ENCODE measurements at regions not wholly inside any gene's neighbourhood (a gene's known extent, or its start where the extent isn't known, plus 50 kb on each side); places are given as distances from the start of the nearest gene placed in this dataset.
A peak's percentile ranks its signal among the peaks of the same experiment; 100 is the strongest.

DNA sequence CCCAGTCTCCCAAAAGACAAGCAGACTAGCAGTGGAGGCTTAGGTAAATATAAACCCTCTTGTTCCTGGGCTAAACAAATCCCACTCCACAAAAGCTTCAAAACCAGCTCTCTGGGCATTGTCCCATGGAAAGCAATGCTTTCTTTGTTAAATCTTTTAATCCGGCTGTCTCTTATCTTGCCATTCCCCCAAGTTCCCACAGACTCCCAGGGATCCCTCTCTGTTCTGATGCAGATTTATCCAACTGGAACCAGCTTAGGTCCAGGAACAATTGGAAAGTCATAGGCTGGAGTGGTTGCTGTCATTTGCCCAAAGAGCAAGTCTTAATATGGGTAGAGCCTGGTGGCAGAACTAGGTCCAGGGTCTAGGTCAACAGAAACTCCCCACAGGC, 110.1 kb upstream of the ATP1A1 start:
- no peak for DNase-seq (ENCODE audit: low read depth)

DNA sequence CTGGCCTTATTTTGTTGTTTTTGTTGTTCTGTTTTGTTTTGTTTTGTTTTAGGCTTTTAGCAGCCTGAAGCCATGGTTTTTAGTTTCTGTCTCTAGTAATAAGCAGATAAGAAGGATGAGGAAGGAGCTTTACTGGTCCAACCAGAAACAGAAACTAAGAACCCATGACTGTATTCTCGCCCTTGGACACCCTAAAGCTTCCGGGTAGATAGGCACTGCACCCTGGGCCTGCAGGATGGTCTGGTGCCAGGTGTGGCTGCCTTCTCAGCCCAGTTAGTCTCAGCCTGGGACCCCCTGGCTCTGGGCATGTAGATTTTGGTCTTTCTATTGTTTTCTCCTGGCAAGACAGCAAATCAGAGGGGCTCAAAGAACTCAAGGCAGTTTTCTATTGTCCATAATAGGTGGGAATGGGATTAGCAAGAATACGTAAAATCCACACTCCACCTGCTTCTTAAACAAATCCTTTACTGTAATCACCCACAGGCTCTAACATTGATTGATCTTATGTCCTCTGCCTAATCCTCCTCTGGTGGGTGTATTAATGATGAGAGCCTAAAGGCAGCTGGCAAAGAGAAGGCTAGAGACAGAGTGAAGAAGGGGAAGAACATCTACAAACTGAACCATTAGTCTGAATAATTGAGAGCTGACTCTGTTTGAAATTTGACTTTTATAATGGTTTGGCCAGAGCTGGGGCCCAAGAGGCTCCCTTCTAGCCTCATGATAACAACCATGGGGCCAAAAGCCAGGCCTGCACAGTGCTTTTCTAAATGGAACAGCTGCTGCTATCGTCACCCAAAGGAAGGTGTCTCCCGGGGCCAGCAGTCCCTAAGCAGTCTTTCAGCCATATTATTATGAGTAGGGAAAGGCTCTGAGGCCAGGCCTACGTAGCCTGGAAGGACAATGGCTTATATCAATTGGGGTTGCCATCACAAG, 106.8 kb upstream of the ATP1A1 start:
- no peak for DNase-seq (ENCODE audit: low read depth)

DNA sequence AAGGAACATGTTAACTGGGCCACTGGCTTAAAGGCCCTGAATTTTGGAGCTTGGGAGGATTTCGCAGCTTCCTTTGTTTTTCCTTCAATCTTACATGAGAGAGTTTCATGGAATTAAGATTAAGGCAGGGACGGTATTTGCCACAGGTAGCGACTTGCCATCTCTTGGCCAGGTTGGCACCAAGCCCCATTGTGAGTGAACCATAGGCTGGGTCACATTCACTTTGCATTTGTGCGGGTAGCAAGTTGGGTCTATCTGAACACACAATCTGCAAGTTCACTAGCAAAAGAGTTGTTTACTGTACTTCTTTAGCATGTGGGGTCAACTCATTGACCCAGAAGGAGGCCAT, 106.2 kb upstream of the ATP1A1 start:
- DNase-seq (ENCODE audit: low read depth): no peak

DNA sequence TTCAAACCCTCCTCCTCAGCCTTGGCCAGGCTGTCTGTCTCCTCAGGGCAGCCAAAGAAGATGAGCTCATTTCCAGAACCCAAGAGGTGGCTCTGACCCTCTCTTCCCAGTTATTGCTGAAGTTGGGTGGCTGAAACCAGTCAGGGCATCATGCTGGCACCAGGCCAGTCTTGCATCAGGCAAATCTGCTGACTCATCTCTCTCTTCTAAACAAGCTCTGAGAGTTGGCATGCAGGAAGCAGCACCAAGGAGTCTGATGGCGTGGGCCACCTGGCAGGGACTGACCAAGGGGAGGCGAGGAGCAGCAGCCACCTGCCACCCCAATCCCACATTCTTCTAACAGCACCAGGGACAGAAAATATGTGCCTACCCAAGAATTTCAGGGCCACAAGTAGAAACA, 104.8 kb upstream of the ATP1A1 start:
- peak; percentile 43 for DNase-seq (ENCODE audit: low read depth)

DNA sequence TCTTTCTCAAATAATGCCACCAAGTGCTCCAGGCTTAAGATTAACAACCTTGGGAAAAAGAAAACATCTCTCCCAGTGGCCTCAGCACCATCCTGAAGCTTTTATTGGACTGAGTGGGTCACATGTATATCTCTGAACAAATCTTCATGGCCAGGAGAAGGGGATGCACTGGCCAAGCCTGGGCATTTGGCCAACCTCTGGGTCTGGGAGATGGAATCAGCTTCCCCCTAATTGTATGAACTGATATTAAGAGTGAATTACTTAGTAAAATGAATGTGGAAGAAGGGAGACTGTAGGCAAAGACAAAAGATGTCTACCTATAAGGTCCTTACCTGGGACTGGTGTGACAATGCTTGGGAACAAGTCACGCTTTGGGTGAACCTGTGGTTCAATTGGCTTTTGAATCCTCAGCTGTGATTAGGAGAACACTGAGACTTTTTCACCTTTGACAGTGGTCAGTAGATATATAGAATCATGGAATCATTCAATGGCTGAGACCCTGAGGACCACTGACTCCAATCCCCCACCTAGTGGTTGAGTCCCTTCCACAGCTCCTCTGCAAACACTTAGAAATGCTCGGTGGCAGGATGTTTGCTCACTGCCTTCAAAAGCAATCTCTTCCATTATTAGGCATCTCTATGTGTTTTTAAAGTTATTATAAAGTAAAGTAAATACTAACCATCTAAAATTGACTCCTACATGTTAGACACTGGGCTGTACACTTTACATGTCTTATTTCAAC, 102.6 kb upstream of the ATP1A1 start:
- no peak for DNase-seq (ENCODE audit: low read depth)

DNA sequence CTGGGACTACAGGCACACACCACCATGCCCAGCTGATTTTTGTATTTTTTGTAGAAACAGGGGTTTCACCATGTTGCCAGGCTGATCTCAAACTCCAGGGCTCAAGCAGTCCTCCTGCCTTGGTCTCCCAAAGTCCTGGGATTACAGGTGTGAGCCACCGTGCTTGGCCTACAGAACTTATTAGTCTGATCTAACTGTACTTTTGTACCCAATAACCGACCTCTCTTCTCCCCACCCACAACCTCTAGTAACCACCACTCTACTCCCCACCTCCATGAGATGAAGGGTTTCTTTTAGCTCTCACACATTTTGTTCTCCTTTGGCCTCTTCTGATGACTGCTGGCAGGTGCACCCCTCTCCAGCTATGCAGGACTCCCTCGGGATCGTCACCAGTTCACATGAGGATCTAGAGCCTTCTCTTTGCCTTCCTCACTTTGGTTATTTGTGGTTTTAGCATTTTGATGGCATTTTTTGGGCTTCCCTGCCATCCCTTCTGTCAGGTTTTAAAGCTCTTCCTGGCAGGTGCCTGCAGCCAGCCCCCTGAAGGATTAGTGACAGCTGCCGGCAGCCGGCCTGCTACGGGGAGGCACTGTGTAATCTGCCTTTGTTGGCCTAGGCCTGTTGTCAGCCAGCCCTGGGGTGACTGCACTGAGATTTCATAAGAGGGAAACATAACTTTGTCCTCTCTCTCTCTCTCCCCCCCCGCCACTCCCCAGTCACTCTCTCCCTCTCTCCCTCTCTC, 99.8 kb upstream of the ATP1A1 start:
- DNase-seq (ENCODE audit: low read depth): no peak

DNA sequence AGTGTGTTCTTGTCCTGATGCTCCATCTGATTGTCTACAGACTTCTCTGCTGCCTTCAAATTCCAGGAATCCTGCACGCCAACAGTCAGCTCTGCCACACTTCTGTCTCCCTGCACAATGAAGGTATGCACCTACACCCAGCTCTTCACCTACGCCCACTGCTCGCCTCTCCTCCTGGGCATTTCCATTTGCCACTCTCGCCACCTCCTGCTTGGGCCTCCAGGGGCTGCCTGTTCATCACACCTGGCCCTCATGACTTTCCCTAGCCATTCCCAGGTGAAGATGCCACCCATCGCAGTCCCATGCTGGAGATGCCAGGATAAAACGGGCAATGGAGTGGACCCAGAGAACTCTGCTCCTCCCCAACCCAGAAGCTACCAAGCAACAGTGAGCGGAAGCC, 96.5 kb upstream of the ATP1A1 start:
- no peak for DNase-seq (ENCODE audit: low read depth)

DNA sequence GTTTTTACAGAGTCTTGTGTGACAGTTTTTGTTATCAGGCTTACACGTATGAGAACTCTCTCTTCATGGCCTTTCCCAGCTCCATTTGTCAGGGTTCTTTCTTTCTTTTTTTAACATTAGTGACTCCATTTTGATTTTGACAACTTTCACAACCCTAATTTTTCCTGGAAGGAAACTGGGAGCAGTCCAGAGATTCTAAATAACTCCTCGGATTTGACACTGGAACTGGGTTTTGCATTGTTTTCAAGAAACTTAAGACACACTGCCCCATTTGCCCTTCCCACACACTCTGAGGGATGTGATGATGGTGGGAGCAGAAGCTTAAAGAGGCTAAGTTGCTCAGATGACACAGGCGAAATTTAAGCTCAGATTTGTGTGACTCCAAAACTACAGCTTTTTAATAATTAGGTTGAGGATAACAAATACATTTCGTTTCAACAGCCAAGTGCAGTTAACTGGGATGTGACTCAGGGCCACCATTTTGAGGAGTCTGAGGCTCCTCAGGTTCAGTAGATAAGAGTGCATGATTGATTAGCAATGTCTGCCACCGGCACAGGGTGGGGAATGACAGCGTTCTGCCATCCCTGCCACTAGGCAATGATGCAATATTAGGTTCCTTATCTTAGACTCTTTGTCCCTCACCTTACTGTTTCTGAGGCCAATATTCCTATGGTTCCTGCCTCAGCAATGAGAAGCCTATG, 95.1 kb upstream of the ATP1A1 start:
- no peak for DNase-seq (ENCODE audit: low read depth)

DNA sequence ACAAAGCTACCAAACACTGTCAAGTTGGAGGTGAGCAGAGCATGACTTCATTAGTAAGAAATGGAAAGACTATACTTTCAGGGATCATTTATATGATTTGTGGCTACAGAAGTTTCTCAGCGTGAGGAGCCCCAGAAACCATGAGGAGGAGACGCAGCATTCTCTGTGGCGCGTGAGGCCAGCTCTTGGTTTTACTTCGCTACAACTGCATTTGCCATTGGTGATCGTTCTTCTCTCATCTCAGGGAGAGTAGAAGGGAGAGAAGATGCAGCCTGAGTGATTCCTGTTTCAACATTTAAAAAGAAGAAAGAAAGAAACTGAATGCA, 94.5 kb upstream of the ATP1A1 start:
- no peak for DNase-seq (ENCODE audit: low read depth)

DNA sequence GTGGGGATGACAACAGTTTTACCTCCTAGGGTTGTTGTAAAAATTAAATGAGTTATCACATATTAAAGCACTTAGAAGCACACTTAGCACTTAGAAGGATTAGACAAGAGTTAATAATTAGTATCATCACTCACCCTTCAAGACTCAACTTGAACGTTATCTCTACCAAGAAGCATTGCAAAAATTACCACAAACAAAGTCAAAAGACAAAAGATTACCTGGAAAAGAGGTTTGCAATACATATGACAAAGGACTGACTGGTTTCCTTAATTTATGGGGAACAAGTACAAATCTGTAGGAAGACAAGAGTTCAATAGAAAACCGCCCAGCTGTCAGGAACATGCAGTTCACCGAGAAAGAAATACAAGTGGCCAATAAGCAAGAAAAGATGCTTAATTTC, 93.3 kb upstream of the ATP1A1 start:
- DNase-seq (ENCODE audit: low read depth): no peak

DNA sequence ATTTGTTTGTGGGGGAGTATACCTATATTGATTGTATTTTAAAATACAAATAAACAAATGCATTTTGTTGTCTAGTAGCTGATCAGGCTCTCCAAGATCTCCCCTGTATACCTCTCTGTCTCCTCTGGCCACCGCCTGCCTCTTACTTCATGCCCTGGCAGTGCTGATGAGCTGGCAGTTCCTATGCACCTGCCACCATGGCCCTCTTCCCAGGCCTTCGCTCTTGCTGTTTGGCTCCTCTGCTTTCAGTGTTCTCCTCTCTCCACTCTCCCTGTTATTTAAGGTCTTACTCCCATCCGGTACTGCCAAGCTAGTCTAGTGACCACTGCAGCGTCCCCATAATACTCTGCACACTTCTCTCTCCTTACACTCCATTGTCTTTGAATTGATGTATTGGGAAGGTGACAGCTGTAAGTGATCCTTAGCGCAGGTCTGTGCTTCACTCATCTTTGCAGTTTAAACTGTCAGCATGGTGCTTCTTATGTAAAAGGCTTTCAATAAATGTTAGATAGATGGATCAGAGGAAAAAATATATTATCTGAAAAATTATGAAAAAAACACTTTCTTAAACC, 88.1 kb upstream of the ATP1A1 start:
- DNase-seq (ENCODE audit: low read depth): no peak

DNA sequence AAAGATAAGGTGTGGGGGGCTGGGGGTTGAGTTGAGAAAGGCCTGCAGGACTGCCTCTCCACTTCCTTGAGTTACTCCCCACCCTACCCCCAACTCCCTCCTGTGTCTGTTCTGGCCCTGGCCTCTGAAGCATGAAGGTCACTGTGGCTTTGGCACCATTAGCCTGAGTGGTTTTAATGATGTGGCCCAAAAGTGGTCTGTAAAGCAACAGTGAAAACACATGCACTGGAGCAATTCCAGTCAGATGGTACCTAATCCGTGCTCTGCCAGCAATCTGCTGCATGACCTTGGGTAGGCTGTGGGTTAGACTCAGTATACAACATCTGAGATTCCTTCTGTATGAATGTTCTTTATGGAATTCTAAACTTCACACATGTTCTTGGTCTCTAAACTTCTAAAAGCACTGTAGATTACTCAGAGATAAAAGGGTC, 86.5 kb upstream of the ATP1A1 start:
- DNase-seq (ENCODE audit: low read depth): peak; percentile 90

DNA sequence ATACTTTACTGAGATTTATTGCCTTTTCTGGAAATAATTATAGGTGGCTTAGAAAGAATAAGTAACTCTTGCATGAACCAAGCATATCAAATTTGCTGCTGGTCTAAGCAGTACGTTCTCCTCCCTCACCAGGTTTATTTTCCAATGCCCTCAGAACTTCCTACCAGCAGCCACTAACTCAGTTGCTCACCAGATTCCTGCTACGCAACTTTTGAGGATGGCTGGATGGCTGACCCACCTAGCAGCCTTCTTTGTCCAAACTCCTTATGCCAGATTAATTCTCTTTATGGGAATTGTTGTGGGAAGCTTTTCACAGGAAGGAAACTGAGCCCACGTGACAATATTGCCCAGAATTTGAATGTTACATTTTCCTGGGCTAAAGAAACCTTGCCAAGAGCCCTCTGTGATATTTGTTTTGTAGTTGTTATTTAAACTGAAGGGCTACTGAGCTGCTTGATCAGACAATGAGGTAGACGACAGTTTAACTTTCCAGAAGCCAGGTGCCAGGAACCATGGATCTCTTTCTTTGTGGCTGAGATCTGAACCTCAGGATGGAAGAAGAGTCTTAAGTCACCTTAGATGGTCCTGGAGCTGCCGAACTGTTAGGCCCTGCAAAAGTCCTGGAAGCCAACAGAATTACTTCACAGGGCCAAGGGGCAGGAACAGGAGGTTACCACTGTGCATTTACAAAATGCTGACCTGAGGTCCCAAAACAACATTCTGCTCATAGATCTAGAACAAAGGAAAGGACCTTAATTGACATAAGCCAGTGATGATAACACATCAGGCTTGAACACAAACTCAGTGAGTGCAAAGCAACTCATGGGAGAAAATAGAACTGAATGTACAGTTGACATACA, 85.5 kb upstream of the ATP1A1 start:
- no peak for DNase-seq (ENCODE audit: low read depth)

DNA sequence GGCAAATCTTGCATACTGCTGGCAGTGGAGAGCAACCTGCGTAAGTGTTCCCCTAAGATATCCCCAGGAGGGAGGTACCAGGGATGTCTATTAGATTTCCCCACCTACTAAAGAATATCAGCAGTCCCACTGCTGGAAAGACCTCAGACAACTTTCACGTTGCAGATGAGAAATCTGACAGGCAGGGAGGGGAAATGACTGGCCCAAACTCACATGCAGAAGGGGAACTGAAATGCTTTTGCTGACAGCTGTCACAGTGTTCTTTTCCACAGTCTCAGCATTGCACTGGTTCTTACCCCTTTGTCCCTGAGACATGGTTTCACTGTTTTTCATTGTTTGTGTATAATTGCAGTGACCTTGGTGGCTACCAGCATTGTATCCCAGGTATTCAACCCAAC, 84.8 kb upstream of the ATP1A1 start:
- no peak for DNase-seq (ENCODE audit: low read depth)

DNA sequence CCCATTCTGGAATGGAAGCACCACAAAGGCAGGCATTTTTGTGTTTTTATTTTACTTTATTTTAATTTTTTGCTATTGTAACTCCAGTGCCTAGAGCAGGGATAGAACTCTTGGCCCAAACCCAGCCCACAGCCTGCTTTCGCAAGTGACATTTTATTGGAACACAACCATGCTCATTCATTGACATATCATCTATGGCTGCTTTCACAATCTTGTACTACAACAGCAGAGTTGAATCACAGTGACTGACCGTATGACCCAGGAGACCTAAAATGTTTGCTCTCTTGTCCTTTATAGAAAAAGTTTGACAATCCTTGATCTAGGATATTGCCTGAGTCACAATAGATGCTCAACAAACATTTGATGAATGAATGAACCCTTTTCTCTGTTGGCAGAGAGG, 83.9 kb upstream of the ATP1A1 start:
- DNase-seq (ENCODE audit: low read depth): no peak

DNA sequence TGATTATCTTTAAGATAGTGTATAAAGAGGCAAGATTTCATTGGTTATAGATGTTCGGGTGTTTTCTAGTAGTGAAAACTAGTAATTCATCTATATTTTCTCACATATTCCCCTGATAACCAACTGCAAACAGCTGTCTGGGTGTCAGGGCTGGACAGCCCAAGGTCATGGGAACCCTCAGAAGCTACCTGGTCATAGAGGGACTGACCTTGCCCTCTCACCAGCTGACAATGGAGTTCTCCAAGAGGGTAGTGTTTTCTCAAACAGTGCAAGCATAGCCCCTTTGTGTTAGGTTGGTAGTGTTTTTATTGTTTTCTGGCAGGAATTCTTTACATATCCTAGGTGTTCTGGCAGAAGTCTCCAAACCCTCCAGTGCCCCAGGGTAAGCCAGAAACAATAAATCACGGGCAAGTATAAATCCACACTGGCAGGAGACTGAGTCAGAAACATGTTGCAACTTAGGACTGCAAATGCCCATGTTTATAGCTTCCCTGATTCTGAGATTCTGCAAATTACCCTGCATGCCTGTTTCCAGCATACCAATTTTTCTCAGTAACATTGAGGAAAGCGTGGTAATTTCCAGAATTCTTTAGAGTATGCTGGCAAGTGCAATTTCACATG, 82.8 kb upstream of the ATP1A1 start:
- no peak for DNase-seq (ENCODE audit: low read depth)

DNA sequence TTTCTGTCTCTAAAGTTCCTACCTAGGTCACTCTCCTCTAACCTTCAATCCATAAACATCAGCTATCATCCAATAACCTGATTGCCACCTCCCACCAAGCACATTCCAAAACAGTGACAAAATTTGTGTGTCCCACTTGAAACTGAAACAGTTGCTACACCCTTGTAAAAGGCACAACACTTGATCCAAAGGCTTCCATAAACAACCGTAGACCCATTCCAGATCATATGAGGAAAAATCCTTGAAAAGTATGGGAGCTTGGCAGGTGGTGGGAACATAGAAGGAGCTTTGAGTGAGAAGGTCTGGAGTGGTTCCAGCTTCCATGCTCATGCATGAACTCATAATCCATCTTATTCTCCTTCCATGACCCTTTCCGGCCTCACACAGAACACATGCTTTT, 82.0 kb upstream of the ATP1A1 start:
- no peak for DNase-seq (ENCODE audit: low read depth)

DNA sequence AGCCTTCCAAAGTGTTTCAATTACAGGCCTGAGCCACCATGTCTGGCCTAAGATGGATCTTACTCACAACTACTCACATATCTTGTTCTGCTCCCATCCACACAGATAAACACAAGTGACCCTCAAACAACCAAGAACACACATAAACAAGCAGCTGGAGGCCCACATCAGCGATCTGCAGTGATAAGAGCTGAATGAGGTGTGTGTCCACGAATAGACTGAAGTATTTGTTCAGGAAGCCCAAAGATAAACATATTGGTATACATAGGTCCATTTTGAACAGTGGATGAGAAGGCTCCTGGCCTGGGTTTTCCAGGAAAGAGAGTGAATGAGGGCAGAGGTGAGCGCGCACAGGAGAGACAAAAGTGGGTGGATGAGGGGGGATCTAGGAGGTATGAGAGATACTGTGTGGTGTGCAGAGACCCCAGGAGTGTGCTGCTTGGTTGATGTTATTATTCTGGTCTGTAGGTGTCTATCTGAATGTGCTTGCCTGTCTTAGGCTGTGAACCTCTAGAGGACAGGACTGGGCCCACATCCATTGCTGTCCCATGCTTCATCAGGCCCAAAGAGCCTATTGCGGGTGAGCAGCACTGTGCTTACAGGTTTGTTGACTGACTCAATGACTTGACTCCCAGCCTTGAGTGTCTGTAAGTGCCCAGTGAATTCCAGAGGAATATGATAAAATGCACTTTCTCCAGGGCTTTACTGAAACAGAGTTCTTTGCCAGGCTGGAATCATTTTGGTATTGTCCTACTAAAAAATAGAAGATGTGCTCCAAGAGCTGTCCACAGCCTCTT, 79.9 kb upstream of the ATP1A1 start:
- DNase-seq (ENCODE audit: low read depth): no peak

DNA sequence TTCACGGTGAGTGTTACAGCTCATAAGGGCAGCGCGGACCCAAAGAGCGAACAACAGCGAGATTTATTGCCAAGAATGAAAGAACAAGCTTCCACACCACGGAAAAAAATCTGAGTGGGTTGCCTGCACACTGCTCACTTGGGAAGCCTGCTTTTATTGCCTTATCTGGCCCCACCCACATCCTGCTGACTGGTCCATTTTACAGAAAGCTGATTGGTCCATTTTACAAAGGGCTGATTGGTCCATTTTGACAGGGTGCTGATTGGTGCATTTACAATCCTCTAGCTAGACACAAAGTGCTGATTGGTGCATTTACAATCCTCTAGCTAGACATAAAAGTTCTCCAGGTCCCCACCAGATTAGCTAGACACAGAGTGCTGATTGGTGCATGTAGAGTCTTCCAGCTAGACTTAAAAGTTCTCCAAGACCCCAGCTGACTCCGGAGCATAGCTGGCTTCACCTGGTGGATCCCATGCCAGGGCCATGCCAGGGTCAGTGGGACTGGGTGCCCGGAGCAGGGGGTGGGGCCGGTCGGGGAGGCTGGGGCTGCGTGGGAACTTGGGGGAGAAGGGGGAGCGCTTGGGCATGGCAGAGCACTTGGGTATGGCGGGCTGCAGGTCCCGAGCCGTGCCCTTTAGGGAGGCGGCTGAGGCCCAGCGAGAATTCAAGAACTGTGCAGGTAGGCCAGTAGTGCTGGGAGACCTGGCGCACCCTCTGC, 75.4 kb upstream of the ATP1A1 start:
- no peak for DNase-seq (ENCODE audit: low read depth)

Data from HS-27A (cell line).